ENCODE measurements at regions not wholly inside any gene's neighbourhood (a gene's known extent, or its start where the extent isn't known, plus 50 kb on each side); places are given as distances from the start of the nearest gene placed in this dataset.

DNA sequence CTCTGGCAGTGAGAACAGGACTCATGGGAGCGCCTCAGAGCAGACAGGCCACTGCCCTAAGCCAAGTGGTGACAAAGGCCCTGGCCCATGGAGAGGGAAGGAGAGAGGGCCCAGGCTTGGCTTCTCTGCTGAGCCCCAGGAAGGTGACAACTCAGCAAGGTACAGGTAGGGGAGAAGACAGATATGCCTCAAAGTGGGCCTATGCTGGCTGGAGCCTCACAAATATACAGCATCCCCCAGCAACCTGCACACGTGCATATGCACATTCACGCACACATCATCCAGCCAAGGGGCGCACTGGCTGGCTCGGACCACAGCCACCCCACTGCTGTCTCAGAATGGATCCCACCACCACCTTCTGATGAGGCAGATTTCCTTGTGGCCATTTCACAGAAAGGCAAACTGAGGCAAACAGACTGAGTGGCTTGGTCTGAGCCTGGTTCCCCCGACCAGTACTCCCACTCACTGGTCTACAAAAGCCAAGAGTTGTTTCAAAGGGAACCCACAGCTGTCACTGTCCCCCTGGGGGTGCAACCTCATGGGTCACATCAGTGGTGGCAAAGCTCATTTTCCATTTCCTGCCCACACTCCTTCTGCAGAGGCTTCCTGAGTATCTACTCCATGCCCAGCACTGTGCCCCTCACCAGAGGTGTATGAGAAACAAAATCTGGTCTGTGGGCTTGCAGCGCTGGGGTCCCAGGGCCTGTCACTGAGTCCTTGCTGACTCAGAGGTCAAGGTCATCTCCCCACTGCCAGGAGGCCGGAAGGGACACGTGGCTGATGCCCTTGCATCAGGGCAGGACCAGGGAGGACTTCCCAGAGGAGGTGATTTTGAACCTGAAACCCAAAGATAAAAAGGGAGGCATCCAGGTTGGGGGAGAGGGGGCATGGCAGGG, 67.3 kb upstream of the PRR5 start:
- Mint-ChIP-seq H3K36me3 (ENCODE audit: low read depth, unreplicated experiment) (no peaks in the 10 kb centered on the region), H3K4me1 (ENCODE audit: low read depth, unreplicated experiment) (peaks cover 8% of the 10 kb centered on the region)
- no peak overlapping the region for H3K27ac ChIP-seq (ENCODE audit: low read depth, low read length)

DNA sequence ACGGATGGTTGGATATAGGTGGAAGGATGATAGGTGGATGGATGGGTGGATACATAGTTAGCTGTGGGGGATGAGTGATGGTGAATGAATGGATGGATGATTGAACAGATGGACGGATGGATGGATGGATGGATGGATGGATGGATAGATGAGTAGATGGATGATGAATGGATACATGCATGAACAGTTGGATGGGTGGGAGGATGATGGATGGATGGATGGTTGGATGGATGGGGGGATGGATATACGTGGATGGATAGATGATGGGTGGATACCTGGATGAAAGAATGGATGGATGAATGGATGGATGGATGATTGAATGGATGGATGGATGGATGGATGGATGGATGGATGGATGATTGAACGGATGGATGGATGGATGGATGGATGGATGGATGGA, 68.4 kb upstream of the PRR5 start:
- no peaks in the 10 kb centered on the region for H3K36me3 ChIP-seq (ENCODE audit: insufficient read depth, low read length)
- Mint-ChIP-seq H3K4me3 (ENCODE audit: unreplicated experiment) (no peak overlapping the region), H3K9me3 (ENCODE audit: unreplicated experiment) (peaks cover 21% of the 10 kb centered on the region), H3K27me3 (ENCODE audit: low read depth, unreplicated experiment) (peaks cover 15% of the 10 kb centered on the region), H3K4me1 (ENCODE audit: low read depth, unreplicated experiment) (peaks cover 4% of the 10 kb centered on the region), H3K27ac (ENCODE audit: unreplicated experiment) (no peak overlapping the region), H3K36me3 (ENCODE audit: low read depth, unreplicated experiment) (no peaks in the 10 kb centered on the region)
- no peak overlapping the region for H3K9ac ChIP-seq (ENCODE audit: low read length)
- no peak overlapping the region for H3K4me2 ChIP-seq (ENCODE audit: low read length)
- no peaks in the 10 kb centered on the region for H3K9me3 ChIP-seq (ENCODE audit: insufficient read depth, low read depth, low read length)
- H3K4me1 ChIP-seq (ENCODE audit: insufficient read depth, low read length), result peaks cover 2% of the 10 kb centered on the region
- no peak overlapping the region for H2AFZ ChIP-seq (ENCODE audit: low read depth, low read length)
- no peak for DNase-seq (ENCODE audit: low read depth)
- H4K20me1 ChIP-seq (ENCODE audit: insufficient read depth, low read length), result no peaks in the 10 kb centered on the region
- TF ChIP-seq, protein P1, sequence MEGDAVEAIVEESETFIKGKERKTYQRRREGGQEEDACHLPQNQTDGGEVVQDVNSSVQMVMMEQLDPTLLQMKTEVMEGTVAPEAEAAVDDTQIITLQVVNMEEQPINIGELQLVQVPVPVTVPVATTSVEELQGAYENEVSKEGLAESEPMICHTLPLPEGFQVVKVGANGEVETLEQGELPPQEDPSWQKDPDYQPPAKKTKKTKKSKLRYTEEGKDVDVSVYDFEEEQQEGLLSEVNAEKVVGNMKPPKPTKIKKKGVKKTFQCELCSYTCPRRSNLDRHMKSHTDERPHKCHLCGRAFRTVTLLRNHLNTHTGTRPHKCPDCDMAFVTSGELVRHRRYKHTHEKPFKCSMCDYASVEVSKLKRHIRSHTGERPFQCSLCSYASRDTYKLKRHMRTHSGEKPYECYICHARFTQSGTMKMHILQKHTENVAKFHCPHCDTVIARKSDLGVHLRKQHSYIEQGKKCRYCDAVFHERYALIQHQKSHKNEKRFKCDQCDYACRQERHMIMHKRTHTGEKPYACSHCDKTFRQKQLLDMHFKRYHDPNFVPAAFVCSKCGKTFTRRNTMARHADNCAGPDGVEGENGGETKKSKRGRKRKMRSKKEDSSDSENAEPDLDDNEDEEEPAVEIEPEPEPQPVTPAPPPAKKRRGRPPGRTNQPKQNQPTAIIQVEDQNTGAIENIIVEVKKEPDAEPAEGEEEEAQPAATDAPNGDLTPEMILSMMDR (IDR thresholded peaks at IDR 0.05; ENCODE audit: insufficient read depth, low read depth, low read length), result no peak
- TF ChIP-seq EZH2 (IDR thresholded peaks at IDR 0.05; ENCODE audit: insufficient read depth, low read length), result no peak
- H3K27ac ChIP-seq (ENCODE audit: low read depth, low read length), result no peak overlapping the region
- H3K4me3 ChIP-seq (ENCODE audit: insufficient read depth, low read depth, low read length), result no peak overlapping the region
- no peaks in the 10 kb centered on the region for H3K27me3 ChIP-seq (ENCODE audit: insufficient read depth, low read length)
- no peaks in the 10 kb centered on the region for H3K79me2 ChIP-seq (ENCODE audit: insufficient read depth, low read length)
- FAIRE-seq, result no peak

More for the DNA sequence above, 67.3 kb upstream of the PRR5 start:
- peaks cover 11% of the 10 kb centered on the region for H3K27me3 Mint-ChIP-seq (ENCODE audit: low read depth, unreplicated experiment)
- H3K79me2 ChIP-seq (ENCODE audit: insufficient read depth, low read length), result no peaks in the 10 kb centered on the region
- no peaks in the 10 kb centered on the region for H3K27me3 ChIP-seq (ENCODE audit: insufficient read depth, low read length)
- H3K9me3 Mint-ChIP-seq (ENCODE audit: unreplicated experiment), result peaks cover 18% of the 10 kb centered on the region
- TF ChIP-seq, protein P1 (IDR thresholded peaks at IDR 0.05; ENCODE audit: insufficient read depth, low read depth, low read length), result no peak
- no peak for TF ChIP-seq EZH2 (IDR thresholded peaks at IDR 0.05; ENCODE audit: insufficient read depth, low read length)
- no peak for FAIRE-seq
- peaks cover 9% of the 10 kb centered on the region for H3K4me1 ChIP-seq (ENCODE audit: insufficient read depth, low read length)
- no peaks in the 10 kb centered on the region for H3K36me3 ChIP-seq (ENCODE audit: insufficient read depth, low read length)
- H2AFZ ChIP-seq (ENCODE audit: low read depth, low read length), result no peak overlapping the region
- H3K27ac Mint-ChIP-seq (ENCODE audit: unreplicated experiment), result no peak overlapping the region
- no peak overlapping the region for H3K4me2 ChIP-seq (ENCODE audit: low read length)
- no peak overlapping the region for H3K4me3 Mint-ChIP-seq (ENCODE audit: unreplicated experiment)
- H3K4me3 ChIP-seq (ENCODE audit: insufficient read depth, low read depth, low read length), result no peak overlapping the region
- H4K20me1 ChIP-seq (ENCODE audit: insufficient read depth, low read length), result no peaks in the 10 kb centered on the region
- no peak for DNase-seq (ENCODE audit: low read depth)
- H3K9ac ChIP-seq (ENCODE audit: low read length), result no peak overlapping the region
- H3K9me3 ChIP-seq (ENCODE audit: insufficient read depth, low read depth, low read length), result no peaks in the 10 kb centered on the region

All from astrocyte (in vitro differentiated cells and primary cell).